ENCODE measurements at regions not wholly inside any gene's neighbourhood (a gene's known extent, or its start where the extent isn't known, plus 50 kb on each side); places are given as distances from the start of the nearest gene placed in this dataset.

- POLR2A ChIA-PET: no interaction called here
- Histone ChIP-seq H3K9me3 (ENCODE audit: control insufficient read depth, insufficient read depth, low read length) (no peaks in the 10 kb centered on the region), H3K27ac (ENCODE audit: low read depth, low read length) (no peak overlapping the region), H3K27me3 (ENCODE audit: control insufficient read depth, insufficient read depth, low read length) (peaks cover 20% of the 10 kb centered on the region), H3K4me3 (ENCODE audit: low read depth, low read length) (no peak overlapping the region)
- TF ChIP-seq CTCF (IDR thresholded peaks at IDR 0.05; ENCODE audit: low read depth, low read length): no peak
- DNase-seq (ENCODE audit: low read depth, low spot score): no peak
- CTCF ChIA-PET: no interaction called here
These were observed 49.9 kb upstream of the CAPRIN1 start for GRCh38 chr11:34001557-34002064.

DNA sequence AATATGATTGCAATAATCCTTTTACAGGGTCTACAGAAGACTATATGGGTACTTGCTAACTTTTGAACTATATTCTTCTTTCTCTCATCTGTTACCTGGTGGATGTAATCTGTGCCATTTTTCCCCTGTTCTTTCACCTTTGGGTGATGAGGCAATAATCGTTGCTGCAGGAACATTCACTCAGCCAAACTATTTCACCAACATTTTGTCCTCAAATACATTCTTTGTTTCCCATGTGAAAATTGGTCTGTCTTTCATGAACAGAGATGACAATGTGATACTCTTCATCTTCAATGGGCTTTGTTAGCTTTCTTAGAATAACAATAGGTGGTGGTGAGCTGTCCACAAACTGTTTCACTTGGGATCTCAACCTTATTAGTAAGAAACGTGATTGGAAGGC, 52.1 kb upstream of the CAPRIN1 start:
- POLR2A ChIA-PET: no interaction called here

DNA sequence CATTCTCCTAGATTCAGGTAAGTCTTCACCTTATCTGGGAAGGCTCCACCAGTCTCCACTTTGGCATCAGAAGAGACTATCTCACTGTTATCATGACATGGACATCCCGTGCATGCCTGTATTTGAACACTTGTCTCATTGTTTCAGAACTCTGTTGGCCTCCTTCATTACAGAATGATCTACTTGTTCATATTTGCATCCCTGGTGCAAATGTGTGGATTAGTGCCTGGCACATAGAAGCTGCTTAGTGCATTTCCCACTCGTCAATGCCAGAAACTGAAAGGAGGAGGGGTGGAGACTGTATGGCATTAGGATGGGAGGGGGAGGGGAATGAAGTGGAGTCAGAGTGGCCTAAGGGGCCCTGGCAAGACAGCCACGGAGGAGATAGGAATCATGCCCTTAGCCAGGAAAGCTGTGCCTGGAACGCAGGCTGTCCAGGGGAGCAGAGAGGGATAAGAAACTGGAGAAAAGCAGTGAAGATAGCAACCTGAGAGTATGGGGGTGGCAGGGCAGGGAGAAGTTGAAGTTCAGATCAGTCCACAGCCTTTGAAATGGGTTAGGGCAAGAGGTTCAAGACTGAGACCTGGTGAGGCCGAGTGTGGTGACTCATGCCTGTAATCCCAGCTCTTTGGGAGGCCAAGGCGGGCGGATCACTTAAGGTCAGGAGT, 53.8 kb upstream of the CAPRIN1 start:
- ChIA-PET CTCF (interaction anchor here (0.5 to 3.8 kb wide), 19 partner anchors 8 to 495 kb away, joined by 3 to 26 read pairs (median 4); partner anchors contain the start of gene NAT10), POLR2A (interaction anchor here (0.6 kb wide), 1 partner anchor 220 kb away, joined by 3 read pairs; no protein-coding TSS in a partner anchor)
- peaks cover 20% of the 10 kb centered on the region for H3K27me3 ChIP-seq (ENCODE audit: control insufficient read depth, insufficient read depth, low read length)
- no peak for TF ChIP-seq CTCF (IDR thresholded peaks at IDR 0.05; ENCODE audit: low read depth, low read length)
- DNase-seq (ENCODE audit: low read depth, low spot score): no peak
- H3K9me3 ChIP-seq (ENCODE audit: control insufficient read depth, insufficient read depth, low read length): no peaks in the 10 kb centered on the region
- no peak overlapping the region for H3K27ac ChIP-seq (ENCODE audit: low read depth, low read length)
- H3K4me3 ChIP-seq (ENCODE audit: low read depth, low read length): no peak overlapping the region

More for the DNA sequence above, 52.1 kb upstream of the CAPRIN1 start:
- H3K27ac ChIP-seq (ENCODE audit: low read depth, low read length): no peak overlapping the region
- no peak overlapping the region for H3K4me3 ChIP-seq (ENCODE audit: low read depth, low read length)
- DNase-seq (ENCODE audit: low read depth, low spot score): no peak
- H3K9me3 ChIP-seq (ENCODE audit: control insufficient read depth, insufficient read depth, low read length): no peaks in the 10 kb centered on the region
- H3K27me3 ChIP-seq (ENCODE audit: control insufficient read depth, insufficient read depth, low read length): peaks cover 20% of the 10 kb centered on the region
- no peak for TF ChIP-seq CTCF (IDR thresholded peaks at IDR 0.05; ENCODE audit: low read depth, low read length)
- CTCF ChIA-PET: interaction anchor here (1.3 to 3.8 kb wide), 3 partner anchors 11 to 165 kb away, joined by 3 to 26 read pairs (median 7); partner anchors contain the start of gene NAT10

GRCh38 chr11:33996498-33997454, 54.8 kb upstream of the CAPRIN1 start:
- H3K27ac ChIP-seq (ENCODE audit: low read depth, low read length): no peak overlapping the region
- no peaks in the 10 kb centered on the region for H3K9me3 ChIP-seq (ENCODE audit: control insufficient read depth, insufficient read depth, low read length)
- ChIA-PET CTCF (interaction anchor here (0.6 to 3.8 kb wide), 31 partner anchors 9 to 496 kb away, joined by 3 to 26 read pairs (median 4); partner anchors contain the start of genes ABTB2 and NAT10), POLR2A (interaction anchor here (0.6 kb wide), 1 partner anchor 219 kb away, joined by 3 read pairs; no protein-coding TSS in a partner anchor)
- TF ChIP-seq CTCF (IDR thresholded peaks at IDR 0.05; ENCODE audit: low read depth, low read length): peak; percentile 83
- H3K27me3 ChIP-seq (ENCODE audit: control insufficient read depth, insufficient read depth, low read length): peaks cover 20% of the 10 kb centered on the region
- peak; percentile 32 for DNase-seq (ENCODE audit: low read depth, low spot score)
- H3K4me3 ChIP-seq (ENCODE audit: low read depth, low read length): no peak overlapping the region
